ENCODE measurements at regions not wholly inside any gene's neighbourhood (a gene's known extent, or its start where the extent isn't known, plus 50 kb on each side); places are given as distances from the start of the nearest gene placed in this dataset.

DNA sequence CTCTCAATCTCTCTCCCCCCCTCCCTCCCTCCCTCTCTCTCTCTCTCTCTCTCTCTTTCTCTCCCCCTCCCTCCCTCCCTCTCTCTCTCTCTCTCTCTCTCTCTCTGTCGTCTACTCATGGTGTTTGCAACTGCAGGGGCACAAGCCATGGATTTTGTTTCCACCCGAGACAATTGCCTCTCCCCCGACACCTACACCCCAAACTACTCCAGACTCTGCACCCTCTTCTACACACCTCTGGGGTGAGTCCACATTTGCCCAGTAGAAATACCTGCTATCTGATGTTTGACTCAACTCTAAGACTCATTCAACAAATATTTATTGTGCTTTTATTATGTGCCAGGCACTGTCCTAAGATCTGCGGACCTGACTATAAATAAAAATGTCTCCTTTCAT lies 93.7 kb downstream of the TMEM17 start:
- TF ChIP-seq, protein P1, sequence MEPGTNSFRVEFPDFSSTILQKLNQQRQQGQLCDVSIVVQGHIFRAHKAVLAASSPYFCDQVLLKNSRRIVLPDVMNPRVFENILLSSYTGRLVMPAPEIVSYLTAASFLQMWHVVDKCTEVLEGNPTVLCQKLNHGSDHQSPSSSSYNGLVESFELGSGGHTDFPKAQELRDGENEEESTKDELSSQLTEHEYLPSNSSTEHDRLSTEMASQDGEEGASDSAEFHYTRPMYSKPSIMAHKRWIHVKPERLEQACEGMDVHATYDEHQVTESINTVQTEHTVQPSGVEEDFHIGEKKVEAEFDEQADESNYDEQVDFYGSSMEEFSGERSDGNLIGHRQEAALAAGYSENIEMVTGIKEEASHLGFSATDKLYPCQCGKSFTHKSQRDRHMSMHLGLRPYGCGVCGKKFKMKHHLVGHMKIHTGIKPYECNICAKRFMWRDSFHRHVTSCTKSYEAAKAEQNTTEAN (CRISPR knock-in tag; IDR thresholded peaks at IDR 0.05) = no peak
- TF ChIP-seq, protein P2, sequence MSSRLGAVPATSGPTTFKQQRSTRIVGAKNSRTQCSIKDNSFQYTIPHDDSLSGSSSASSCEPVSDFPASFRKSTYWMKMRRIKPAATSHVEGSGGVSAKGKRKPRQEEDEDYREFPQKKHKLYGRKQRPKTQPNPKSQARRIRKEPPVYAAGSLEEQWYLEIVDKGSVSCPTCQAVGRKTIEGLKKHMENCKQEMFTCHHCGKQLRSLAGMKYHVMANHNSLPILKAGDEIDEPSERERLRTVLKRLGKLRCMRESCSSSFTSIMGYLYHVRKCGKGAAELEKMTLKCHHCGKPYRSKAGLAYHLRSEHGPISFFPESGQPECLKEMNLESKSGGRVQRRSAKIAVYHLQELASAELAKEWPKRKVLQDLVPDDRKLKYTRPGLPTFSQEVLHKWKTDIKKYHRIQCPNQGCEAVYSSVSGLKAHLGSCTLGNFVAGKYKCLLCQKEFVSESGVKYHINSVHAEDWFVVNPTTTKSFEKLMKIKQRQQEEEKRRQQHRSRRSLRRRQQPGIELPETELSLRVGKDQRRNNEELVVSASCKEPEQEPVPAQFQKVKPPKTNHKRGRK (CRISPR knock-in tag; IDR thresholded peaks at IDR 0.05; ENCODE audit: borderline replicate concordance) = no peak
- TF ChIP-seq NFE2L1 (CRISPR knock-in tag; IDR thresholded peaks at IDR 0.05) = no peak
- TF ChIP-seq TEAD1 (CRISPR knock-in tag; IDR thresholded peaks at IDR 0.05) = no peak
- TF ChIP-seq, protein P3, sequence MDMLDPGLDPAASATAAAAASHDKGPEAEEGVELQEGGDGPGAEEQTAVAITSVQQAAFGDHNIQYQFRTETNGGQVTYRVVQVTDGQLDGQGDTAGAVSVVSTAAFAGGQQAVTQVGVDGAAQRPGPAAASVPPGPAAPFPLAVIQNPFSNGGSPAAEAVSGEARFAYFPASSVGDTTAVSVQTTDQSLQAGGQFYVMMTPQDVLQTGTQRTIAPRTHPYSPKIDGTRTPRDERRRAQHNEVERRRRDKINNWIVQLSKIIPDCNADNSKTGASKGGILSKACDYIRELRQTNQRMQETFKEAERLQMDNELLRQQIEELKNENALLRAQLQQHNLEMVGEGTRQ (CRISPR knock-in tag; IDR thresholded peaks at IDR 0.05) = no peak
- no peak for TF ChIP-seq SMAD3 (CRISPR knock-in tag; IDR thresholded peaks at IDR 0.05; ENCODE audit: borderline replicate concordance)
- TF ChIP-seq, protein P4, sequence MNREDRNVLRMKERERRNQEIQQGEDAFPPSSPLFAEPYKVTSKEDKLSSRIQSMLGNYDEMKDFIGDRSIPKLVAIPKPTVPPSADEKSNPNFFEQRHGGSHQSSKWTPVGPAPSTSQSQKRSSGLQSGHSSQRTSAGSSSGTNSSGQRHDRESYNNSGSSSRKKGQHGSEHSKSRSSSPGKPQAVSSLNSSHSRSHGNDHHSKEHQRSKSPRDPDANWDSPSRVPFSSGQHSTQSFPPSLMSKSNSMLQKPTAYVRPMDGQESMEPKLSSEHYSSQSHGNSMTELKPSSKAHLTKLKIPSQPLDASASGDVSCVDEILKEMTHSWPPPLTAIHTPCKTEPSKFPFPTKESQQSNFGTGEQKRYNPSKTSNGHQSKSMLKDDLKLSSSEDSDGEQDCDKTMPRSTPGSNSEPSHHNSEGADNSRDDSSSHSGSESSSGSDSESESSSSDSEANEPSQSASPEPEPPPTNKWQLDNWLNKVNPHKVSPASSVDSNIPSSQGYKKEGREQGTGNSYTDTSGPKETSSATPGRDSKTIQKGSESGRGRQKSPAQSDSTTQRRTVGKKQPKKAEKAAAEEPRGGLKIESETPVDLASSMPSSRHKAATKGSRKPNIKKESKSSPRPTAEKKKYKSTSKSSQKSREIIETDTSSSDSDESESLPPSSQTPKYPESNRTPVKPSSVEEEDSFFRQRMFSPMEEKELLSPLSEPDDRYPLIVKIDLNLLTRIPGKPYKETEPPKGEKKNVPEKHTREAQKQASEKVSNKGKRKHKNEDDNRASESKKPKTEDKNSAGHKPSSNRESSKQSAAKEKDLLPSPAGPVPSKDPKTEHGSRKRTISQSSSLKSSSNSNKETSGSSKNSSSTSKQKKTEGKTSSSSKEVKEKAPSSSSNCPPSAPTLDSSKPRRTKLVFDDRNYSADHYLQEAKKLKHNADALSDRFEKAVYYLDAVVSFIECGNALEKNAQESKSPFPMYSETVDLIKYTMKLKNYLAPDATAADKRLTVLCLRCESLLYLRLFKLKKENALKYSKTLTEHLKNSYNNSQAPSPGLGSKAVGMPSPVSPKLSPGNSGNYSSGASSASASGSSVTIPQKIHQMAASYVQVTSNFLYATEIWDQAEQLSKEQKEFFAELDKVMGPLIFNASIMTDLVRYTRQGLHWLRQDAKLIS (CRISPR knock-in tag; IDR thresholded peaks at IDR 0.05; ENCODE audit: borderline replicate concordance) = no peak
- TF ChIP-seq, protein P5, sequence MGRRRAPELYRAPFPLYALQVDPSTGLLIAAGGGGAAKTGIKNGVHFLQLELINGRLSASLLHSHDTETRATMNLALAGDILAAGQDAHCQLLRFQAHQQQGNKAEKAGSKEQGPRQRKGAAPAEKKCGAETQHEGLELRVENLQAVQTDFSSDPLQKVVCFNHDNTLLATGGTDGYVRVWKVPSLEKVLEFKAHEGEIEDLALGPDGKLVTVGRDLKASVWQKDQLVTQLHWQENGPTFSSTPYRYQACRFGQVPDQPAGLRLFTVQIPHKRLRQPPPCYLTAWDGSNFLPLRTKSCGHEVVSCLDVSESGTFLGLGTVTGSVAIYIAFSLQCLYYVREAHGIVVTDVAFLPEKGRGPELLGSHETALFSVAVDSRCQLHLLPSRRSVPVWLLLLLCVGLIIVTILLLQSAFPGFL (CRISPR knock-in tag; IDR thresholded peaks at IDR 0.05; ENCODE audit: borderline replicate concordance) = no peak
- TF ChIP-seq, protein P6, sequence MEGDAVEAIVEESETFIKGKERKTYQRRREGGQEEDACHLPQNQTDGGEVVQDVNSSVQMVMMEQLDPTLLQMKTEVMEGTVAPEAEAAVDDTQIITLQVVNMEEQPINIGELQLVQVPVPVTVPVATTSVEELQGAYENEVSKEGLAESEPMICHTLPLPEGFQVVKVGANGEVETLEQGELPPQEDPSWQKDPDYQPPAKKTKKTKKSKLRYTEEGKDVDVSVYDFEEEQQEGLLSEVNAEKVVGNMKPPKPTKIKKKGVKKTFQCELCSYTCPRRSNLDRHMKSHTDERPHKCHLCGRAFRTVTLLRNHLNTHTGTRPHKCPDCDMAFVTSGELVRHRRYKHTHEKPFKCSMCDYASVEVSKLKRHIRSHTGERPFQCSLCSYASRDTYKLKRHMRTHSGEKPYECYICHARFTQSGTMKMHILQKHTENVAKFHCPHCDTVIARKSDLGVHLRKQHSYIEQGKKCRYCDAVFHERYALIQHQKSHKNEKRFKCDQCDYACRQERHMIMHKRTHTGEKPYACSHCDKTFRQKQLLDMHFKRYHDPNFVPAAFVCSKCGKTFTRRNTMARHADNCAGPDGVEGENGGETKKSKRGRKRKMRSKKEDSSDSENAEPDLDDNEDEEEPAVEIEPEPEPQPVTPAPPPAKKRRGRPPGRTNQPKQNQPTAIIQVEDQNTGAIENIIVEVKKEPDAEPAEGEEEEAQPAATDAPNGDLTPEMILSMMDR (IDR thresholded peaks at IDR 0.05) = no peak
- no peak for TF ChIP-seq TEAD4 (CRISPR knock-in tag; IDR thresholded peaks at IDR 0.05)
- TF ChIP-seq SP1 (CRISPR knock-in tag; conservative IDR thresholded peaks at IDR 0.05) = no peak
- TF ChIP-seq HMGA2 (CRISPR knock-in tag; IDR thresholded peaks at IDR 0.05) = no peak
- no peak for TF ChIP-seq ZNF263 (CRISPR knock-in tag; IDR thresholded peaks at IDR 0.05; ENCODE audit: low read depth)
- no peak for TF ChIP-seq ZNF416 (CRISPR knock-in tag; IDR thresholded peaks at IDR 0.05)

Data from WTC11 (cell line).